SK-N-SH treated with all-trans-retinoic acid at 6 μM for 48 hours (cell line): ENCODE measurements at regions not wholly inside any gene's neighbourhood (a gene's known extent, or its start where the extent isn't known, plus 50 kb on each side); places are given as distances from the start of the nearest gene placed in this dataset.

Experiments
- ATAC-seq: fragments of 200-7000 bp; cut with Tn5 transposase; 3 replicates; pipeline ENCODE4 v1.9.1; 2020; ENCODE audit warnings: mild to moderate bottlenecking, moderate library complexity
- ARNTL ChIP-seq: fragments of 450-650 bp; formaldehyde crosslinking; IDR thresholded peaks from 2 replicates; pipeline ENCODE4 v1.5.0; 2020; ENCODE audit warnings: low read depth, mild to moderate bottlenecking, moderate library complexity, borderline replicate concordance
- BACH2 ChIP-seq: fragments of 250-450 bp; sonication (Bioruptor Pico); IDR thresholded peaks from 2 replicates; pipeline ENCODE4 v1.9.0; 2021; ENCODE audit warnings: mild to moderate bottlenecking, borderline replicate concordance
- CSDC2 ChIP-seq: fragments of 250-450 bp; sonication (Bioruptor Pico); IDR thresholded peaks from 2 replicates; pipeline ENCODE4 v1.5.0; 2020; ENCODE audit warnings: mild to moderate bottlenecking, moderate library complexity
- ESRRG ChIP-seq: fragments of 250-450 bp; sonication (Bioruptor Pico); IDR thresholded peaks from 2 replicates; pipeline ENCODE4 v1.6.1; 2021; ENCODE audit warnings: mild to moderate bottlenecking
- GLIS3 ChIP-seq: fragments of 250-450 bp; sonication (Bioruptor Pico); IDR thresholded peaks from 2 replicates; pipeline ENCODE4 v1.5.0; 2020; ENCODE audit warnings: mild to moderate bottlenecking, moderate library complexity
- ISL1 ChIP-seq: fragments of 250-450 bp; sonication (Bioruptor Pico); IDR thresholded peaks from 2 replicates; pipeline ENCODE4 v2.1.2; 2022; ENCODE audit warnings: mild to moderate bottlenecking, moderate library complexity
- OSR1 ChIP-seq: fragments of 250-450 bp; sonication (Bioruptor Pico); IDR thresholded peaks from 2 replicates; pipeline ENCODE4 v1.8.0; 2022; ENCODE audit warnings: moderate library complexity, mild to moderate bottlenecking, inconsistent platforms
- PPARA ChIP-seq: fragments of 250-450 bp; sonication (Bioruptor Pico); IDR thresholded peaks from 2 replicates; pipeline ENCODE4 v1.5.0; 2020; ENCODE audit warnings: mild to moderate bottlenecking, borderline replicate concordance
- RARB ChIP-seq: fragments of 250-450 bp; sonication (Bioruptor Pico); IDR thresholded peaks from 2 replicates; pipeline ENCODE4 v1.8.0; 2021; ENCODE audit warnings: mild to moderate bottlenecking, moderate library complexity
- SNAI2 ChIP-seq: fragments of 250-450 bp; sonication (Bioruptor Pico); IDR thresholded peaks from 2 replicates; pipeline ENCODE4 v1.5.0; 2020; ENCODE audit warnings: mild to moderate bottlenecking, moderate library complexity
- TCF4 ChIP-seq: fragments of 250-450 bp; sonication (Bioruptor Pico); IDR thresholded peaks from 2 replicates; pipeline ENCODE4 v1.8.0; 2021; ENCODE audit warnings: mild to moderate bottlenecking, moderate library complexity, borderline replicate concordance
- TOX ChIP-seq: fragments of 250-450 bp; sonication (Bioruptor Pico); IDR thresholded peaks from 2 replicates; pipeline ENCODE4 v1.8.0; 2021; ENCODE audit warnings: mild to moderate bottlenecking, moderate library complexity, borderline replicate concordance
- ZC3H10 ChIP-seq: fragments of 250-450 bp; sonication (Bioruptor Pico); IDR thresholded peaks from 2 replicates; pipeline ENCODE4 v1.5.1; 2021; ENCODE audit warnings: mild to moderate bottlenecking, moderate library complexity
- ZFP3 ChIP-seq: fragments of 250-450 bp; sonication (Bioruptor Pico); IDR thresholded peaks from 2 replicates; pipeline ENCODE4 v1.5.0; 2020; ENCODE audit warnings: mild to moderate bottlenecking, moderate library complexity
- ZFP30 ChIP-seq: fragments of 450-650 bp; formaldehyde crosslinking; IDR thresholded peaks from 2 replicates; pipeline ENCODE4 v1.5.0; 2022; ENCODE audit warnings: mild to moderate bottlenecking, moderate library complexity
- ZNF70 ChIP-seq: fragments of 450-650 bp; formaldehyde crosslinking; IDR thresholded peaks from 2 replicates; pipeline ENCODE4 v1.5.0; 2020; ENCODE audit warnings: mild to moderate bottlenecking, moderate library complexity
- ZNF8 ChIP-seq: fragments of 450-650 bp; formaldehyde crosslinking; IDR thresholded peaks from 2 replicates; pipeline ENCODE4 v1.5.0; 2020; ENCODE audit warnings: mild to moderate bottlenecking, moderate library complexity
- TF ChIP-seq, protein P1 (sequence below): fragments of 250-450 bp; sonication (Bioruptor Pico); IDR thresholded peaks from 2 replicates; pipeline ENCODE4 v1.8.0; 2021; ENCODE audit warnings: low read depth, mild to moderate bottlenecking, moderate library complexity, borderline replicate concordance
- TF ChIP-seq, protein P2 (sequence below): fragments of 250-450 bp; sonication (Bioruptor Pico); IDR thresholded peaks from 2 replicates; pipeline ENCODE4 v1.5.1; 2021; ENCODE audit warnings: mild to moderate bottlenecking, moderate library complexity
- TF ChIP-seq, protein P3 (sequence below): fragments of 250-450 bp; sonication (Bioruptor Pico); IDR thresholded peaks from 2 replicates; pipeline ENCODE4 v1.5.1; 2020; ENCODE audit warnings: low read depth, mild to moderate bottlenecking, moderate library complexity
- TF ChIP-seq, protein P4 (sequence below): fragments of 250-450 bp; sonication (Bioruptor Pico); IDR thresholded peaks from 2 replicates; pipeline ENCODE4 v1.5.0; 2020; ENCODE audit warnings: mild to moderate bottlenecking, moderate library complexity
- TF ChIP-seq, protein P5 (sequence below): fragments of 250-450 bp; sonication (Bioruptor Pico); IDR thresholded peaks from 2 replicates; pipeline ENCODE4 v1.8.0; 2020; ENCODE audit warnings: mild to moderate bottlenecking, moderate library complexity, borderline replicate concordance

DNA sequence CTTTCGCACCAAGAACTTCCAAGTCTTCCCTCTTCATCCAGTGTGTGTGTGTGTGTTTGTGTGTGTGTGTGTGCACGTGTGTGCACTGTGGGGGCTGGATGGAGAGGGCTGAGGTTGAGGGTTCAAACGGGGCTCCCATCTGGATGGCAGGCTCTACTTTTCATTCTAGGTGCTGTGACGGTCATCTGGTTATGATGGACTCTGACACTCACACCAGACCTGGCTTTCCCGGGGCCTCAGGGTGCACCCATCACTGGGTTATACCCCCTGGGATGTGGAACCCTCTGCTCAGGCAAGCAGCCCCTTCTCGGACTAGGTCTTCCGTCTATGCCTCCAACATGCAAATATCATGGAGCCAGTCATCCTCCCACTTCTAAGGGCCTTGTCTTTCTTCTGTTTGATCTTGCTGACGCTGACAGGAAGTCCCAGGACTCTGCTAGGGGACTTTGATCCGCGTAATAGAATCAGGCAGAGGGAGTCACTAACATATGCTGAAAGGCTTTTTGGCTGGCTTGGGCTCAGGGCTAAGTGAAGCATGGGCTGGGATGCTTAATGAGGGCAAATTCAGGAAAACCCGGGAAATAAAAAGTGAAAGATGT is 313.6 kb downstream of the CDC5L start:
- TF ChIP-seq TOX (CRISPR knock-in tag): no peak
- TF ChIP-seq GLIS3: no peak
- no peak for TF ChIP-seq OSR1 (CRISPR knock-in tag)
- no peak for TF ChIP-seq ISL1
- TF ChIP-seq ZNF8: no peak
- TF ChIP-seq, protein P1, sequence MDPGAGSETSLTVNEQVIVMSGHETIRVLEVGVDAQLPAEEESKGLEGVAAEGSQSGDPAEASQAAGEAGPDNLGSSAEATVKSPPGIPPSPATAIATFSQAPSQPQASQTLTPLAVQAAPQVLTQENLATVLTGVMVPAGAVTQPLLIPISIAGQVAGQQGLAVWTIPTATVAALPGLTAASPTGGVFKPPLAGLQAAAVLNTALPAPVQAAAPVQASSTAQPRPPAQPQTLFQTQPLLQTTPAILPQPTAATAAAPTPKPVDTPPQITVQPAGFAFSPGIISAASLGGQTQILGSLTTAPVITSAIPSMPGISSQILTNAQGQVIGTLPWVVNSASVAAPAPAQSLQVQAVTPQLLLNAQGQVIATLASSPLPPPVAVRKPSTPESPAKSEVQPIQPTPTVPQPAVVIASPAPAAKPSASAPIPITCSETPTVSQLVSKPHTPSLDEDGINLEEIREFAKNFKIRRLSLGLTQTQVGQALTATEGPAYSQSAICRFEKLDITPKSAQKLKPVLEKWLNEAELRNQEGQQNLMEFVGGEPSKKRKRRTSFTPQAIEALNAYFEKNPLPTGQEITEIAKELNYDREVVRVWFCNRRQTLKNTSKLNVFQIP: no peak
- no peak for TF ChIP-seq SNAI2 (CRISPR knock-in tag)
- no peak for TF ChIP-seq TCF4 (CRISPR knock-in tag)
- no peak for TF ChIP-seq ARNTL (CRISPR knock-in tag)
- TF ChIP-seq PPARA (CRISPR knock-in tag): no peak
- TF ChIP-seq ZC3H10 (CRISPR knock-in tag): no peak
- ATAC-seq: no peak

DNA sequence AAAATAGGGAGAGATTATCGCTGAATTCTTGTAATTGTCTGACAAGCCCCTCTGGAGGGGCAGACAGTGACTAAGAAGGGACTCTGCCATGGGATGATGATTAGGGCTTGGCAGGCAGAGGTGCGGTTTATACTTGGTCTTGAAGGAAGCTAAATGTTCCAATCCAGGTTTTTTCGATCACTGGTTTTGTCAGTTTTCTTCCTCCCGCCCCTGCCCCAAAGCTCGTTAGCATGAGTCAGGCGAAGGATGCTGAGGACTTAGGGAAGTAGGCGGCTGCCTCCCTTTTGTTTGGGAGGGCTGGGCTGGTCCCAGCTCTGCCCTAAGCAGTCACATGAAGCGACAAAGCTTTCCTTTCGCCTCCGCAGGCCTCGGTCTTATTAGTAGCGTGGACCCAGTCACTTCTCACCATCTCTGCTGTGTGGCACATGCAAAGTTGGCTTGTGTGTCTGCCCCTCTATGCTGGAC is 314.2 kb downstream of the CDC5L start:
- ATAC-seq: no peak
- TF ChIP-seq GLIS3: no peak
- no peak for TF ChIP-seq TCF4 (CRISPR knock-in tag)
- no peak for TF ChIP-seq ESRRG (CRISPR knock-in tag)
- no peak for TF ChIP-seq RARB (CRISPR knock-in tag)
- TF ChIP-seq, protein P2, sequence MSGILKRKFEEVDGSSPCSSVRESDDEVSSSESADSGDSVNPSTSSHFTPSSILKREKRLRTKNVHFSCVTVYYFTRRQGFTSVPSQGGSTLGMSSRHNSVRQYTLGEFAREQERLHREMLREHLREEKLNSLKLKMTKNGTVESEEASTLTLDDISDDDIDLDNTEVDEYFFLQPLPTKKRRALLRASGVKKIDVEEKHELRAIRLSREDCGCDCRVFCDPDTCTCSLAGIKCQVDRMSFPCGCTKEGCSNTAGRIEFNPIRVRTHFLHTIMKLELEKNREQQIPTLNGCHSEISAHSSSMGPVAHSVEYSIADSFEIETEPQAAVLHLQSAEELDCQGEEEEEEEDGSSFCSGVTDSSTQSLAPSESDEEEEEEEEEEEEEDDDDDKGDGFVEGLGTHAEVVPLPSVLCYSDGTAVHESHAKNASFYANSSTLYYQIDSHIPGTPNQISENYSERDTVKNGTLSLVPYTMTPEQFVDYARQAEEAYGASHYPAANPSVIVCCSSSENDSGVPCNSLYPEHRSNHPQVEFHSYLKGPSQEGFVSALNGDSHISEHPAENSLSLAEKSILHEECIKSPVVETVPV (CRISPR knock-in tag): no peak
- TF ChIP-seq, protein P3, sequence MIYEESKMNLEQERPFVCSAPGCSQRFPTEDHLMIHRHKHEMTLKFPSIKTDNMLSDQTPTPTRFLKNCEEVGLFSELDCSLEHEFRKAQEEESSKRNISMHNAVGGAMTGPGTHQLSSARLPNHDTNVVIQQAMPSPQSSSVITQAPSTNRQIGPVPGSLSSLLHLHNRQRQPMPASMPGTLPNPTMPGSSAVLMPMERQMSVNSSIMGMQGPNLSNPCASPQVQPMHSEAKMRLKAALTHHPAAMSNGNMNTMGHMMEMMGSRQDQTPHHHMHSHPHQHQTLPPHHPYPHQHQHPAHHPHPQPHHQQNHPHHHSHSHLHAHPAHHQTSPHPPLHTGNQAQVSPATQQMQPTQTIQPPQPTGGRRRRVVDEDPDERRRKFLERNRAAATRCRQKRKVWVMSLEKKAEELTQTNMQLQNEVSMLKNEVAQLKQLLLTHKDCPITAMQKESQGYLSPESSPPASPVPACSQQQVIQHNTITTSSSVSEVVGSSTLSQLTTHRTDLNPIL (CRISPR knock-in tag): no peak
- no peak for TF ChIP-seq ZNF70
- TF ChIP-seq BACH2 (CRISPR knock-in tag): no peak
- TF ChIP-seq ZFP3 (CRISPR knock-in tag): no peak
- no peak for TF ChIP-seq ZFP30 (CRISPR knock-in tag)
- TF ChIP-seq, protein P4, sequence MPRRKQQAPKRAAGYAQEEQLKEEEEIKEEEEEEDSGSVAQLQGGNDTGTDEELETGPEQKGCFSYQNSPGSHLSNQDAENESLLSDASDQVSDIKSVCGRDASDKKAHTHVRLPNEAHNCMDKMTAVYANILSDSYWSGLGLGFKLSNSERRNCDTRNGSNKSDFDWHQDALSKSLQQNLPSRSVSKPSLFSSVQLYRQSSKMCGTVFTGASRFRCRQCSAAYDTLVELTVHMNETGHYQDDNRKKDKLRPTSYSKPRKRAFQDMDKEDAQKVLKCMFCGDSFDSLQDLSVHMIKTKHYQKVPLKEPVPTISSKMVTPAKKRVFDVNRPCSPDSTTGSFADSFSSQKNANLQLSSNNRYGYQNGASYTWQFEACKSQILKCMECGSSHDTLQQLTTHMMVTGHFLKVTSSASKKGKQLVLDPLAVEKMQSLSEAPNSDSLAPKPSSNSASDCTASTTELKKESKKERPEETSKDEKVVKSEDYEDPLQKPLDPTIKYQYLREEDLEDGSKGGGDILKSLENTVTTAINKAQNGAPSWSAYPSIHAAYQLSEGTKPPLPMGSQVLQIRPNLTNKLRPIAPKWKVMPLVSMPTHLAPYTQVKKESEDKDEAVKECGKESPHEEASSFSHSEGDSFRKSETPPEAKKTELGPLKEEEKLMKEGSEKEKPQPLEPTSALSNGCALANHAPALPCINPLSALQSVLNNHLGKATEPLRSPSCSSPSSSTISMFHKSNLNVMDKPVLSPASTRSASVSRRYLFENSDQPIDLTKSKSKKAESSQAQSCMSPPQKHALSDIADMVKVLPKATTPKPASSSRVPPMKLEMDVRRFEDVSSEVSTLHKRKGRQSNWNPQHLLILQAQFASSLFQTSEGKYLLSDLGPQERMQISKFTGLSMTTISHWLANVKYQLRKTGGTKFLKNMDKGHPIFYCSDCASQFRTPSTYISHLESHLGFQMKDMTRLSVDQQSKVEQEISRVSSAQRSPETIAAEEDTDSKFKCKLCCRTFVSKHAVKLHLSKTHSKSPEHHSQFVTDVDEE: no peak
- TF ChIP-seq ARNTL (CRISPR knock-in tag): no peak
- TF ChIP-seq, protein P1: no peak
- no peak for TF ChIP-seq CSDC2 (CRISPR knock-in tag)
- TF ChIP-seq TOX (CRISPR knock-in tag): no peak
- TF ChIP-seq, protein P5, sequence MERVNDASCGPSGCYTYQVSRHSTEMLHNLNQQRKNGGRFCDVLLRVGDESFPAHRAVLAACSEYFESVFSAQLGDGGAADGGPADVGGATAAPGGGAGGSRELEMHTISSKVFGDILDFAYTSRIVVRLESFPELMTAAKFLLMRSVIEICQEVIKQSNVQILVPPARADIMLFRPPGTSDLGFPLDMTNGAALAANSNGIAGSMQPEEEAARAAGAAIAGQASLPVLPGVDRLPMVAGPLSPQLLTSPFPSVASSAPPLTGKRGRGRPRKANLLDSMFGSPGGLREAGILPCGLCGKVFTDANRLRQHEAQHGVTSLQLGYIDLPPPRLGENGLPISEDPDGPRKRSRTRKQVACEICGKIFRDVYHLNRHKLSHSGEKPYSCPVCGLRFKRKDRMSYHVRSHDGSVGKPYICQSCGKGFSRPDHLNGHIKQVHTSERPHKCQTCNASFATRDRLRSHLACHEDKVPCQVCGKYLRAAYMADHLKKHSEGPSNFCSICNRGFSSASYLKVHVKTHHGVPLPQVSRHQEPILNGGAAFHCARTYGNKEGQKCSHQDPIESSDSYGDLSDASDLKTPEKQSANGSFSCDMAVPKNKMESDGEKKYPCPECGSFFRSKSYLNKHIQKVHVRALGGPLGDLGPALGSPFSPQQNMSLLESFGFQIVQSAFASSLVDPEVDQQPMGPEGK (CRISPR knock-in tag): no peak
- no peak for TF ChIP-seq OSR1 (CRISPR knock-in tag)
